DMS153 treated with DMSO at 0.1 percent for 48 hours (cell line): ENCODE measurements at regions not wholly inside any gene's neighbourhood (a gene's known extent, or its start where the extent isn't known, plus 50 kb on each side); places are given as distances from the start of the nearest gene placed in this dataset.

Source experiments
- DNase-seq: peaks from one replicate; lab custom pipeline; 2025; ENCODE audit not compliant: unreplicated experiment; lab: John Stamatoyannopoulos, UW

DNA sequence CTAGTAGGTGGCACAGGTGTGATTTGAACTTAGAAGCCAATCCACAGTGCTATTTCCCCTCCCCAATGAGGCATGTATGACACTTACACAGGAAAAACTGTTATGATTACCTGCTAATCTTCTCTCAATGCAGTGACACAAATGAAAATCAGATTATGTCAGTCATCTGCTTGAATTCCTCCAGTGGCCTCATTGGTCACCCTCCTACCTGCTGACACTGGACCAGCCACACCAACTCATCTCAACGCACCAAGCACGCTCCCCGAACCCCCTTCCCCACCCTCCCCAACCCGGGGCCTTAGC lies 82.2 kb upstream of the SEC11C start:
- DNase-seq, result no peak

GRCh38 chr18:59057969-59058368 lies 81.7 kb upstream of the SEC11C start:
- no peak for DNase-seq

- no peak for DNase-seq
Observed at GRCh38 chr18:59059140-59059539, 80.5 kb upstream of the SEC11C start.

DNA sequence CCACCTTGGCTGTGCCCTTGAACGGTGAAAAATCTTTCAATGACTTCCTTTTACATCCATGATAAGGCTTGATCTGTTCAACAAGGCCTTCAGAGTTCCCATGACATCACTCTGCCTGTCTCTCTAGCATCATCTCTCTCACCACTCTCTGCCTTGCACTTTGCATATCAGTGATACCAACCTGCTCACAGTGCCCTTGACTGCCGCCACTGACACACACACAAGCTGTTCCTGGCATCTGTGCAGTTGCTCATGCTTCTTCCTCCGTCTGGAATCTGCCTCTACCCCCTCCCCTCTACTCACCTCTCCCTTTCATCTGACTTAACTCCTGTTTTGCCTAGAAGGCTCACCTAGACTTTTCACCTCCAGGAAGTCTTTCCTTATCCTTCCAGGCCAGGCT lies 79.1 kb upstream of the SEC11C start:
- no peak for DNase-seq

GRCh38 chr18:59061914-59062642 lies 77.6 kb upstream of the SEC11C start:
- no peak for DNase-seq

DNA sequence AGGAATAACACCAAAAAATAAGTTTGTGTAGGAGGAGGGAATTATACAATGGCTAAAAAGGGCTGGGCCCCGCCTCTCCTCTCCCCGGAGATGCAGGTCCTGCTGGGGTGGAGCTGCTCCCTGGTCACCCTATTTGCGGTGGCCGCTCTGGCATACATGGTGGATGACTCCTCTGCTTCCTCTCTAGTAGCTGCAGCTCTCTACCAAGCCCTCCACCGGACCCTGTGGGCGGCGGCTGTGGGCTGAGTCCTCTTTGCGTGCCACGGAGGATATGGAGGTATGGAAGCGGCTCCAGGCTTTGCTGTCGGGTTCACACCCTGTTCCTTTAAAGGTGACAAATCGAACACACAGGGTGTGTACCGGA lies 77.1 kb upstream of the SEC11C start:
- DNase-seq, result no peak

DNA sequence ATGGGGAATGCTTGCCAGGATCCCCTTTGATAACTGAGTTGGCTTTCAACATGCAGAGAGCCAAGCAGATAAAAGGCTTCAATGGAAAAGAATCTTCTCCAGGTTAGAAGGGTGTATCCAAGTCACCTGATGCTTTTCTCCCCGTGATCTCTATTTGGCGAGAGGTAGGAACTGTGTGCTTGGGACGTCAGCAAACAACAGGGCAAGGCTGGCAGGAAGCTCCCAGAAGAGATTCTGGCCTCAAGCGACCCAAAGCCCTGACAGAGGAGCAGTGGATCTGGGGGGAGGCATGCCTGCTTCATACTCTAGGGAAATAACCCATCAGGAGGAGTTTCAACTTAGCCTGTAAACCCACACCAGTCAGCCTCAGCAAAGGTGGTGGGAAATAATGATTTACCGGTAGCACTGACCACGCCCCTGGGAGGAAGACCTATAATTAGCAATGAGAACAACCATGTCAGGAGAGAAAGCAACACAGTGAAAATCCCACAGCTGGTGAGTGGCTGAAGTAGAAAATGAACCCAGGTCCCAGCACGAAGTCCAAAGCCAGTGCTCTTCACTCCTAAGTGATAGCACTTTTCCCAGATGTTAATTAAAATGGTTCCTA lies 76.3 kb upstream of the SEC11C start:
- DNase-seq, result no peak

DNA sequence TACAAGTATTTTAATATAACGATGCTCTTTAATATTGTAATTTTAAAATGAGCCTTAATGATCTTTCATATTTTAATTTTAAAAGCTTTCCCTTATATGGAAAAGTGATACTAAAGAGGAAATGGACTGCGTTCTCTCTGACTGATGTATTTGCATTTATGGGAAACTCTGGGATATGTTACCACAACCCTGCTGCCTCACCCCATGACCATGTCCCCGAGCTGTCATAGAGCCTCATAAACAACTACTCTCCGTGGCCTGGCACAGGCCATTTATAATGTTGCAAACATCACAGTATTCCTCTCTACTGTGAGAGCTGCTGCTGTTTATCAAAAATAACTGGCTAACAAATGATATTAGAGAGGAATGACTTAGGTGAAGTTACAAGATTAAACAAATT lies 75.8 kb upstream of the SEC11C start:
- DNase-seq, result no peak

- DNase-seq, result no peak
Observed at GRCh38 chr18:59065684-59066083, 74.0 kb upstream of the SEC11C start.

DNA sequence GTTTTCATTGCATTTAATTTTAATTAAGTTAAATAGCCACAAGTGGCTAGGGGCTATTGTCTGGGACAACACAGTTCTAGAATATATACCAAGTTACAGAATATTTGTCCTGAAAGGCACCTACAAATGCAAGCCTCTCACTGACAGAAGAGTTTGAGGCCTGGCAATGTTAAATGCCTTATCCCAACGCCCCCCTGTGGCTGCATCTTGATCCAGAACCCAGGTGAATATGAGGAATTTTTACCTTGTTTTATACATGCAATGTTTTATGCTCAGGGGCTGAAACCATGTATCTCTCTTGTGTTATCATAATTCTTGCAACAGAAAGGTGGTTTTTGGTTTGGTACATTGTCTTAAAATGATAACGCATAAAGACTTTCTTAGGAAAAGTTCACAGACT lies 71.8 kb upstream of the SEC11C start:
- DNase-seq, result peak; percentile 21

DNA sequence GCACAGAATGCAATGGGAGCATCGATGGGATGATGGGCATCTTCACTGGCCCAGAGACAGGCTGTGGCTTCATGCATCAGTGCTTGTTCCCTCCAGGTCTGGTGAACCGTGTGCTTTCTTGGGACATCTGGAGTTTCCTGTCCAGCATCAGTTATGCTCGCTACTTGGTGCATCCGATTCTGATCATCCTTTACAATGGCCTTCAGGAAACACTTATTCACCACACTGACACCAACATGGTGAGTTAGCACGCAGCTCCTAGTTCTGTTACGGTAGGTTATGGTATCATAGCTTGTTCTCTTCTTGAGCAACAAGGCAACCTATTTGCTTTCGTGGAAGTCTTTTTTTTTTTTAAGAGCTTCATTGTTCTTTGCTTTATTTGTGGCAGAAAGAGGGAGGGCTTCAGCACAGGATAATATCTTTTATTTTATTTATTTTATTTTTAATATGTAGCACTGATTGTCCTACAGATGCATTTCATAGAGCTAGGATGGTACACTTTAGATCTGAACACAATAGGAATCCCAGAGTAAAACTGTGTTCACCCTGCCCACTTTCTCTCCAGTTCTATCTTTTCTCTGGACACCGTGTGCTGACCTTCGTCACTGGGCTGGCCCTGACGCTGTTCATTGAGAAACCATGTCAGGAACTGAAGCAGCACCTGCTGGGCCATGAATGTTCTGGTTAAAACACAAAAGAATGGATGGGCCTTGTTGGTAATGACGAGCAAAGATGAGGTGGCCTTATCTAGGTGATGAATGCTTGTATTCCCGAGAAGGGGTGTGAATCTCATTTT lies 71.2 kb upstream of the SEC11C start:
- DNase-seq, result no peak

GRCh38 chr18:59070181-59070912 lies 69.3 kb upstream of the SEC11C start:
- DNase-seq, result no peak

GRCh38 chr18:59072727-59073421 lies 66.8 kb upstream of the SEC11C start:
- no peak for DNase-seq

- peak; percentile 33 for DNase-seq
Observed at GRCh38 chr18:59075923-59076322, 63.8 kb upstream of the SEC11C start.

DNA sequence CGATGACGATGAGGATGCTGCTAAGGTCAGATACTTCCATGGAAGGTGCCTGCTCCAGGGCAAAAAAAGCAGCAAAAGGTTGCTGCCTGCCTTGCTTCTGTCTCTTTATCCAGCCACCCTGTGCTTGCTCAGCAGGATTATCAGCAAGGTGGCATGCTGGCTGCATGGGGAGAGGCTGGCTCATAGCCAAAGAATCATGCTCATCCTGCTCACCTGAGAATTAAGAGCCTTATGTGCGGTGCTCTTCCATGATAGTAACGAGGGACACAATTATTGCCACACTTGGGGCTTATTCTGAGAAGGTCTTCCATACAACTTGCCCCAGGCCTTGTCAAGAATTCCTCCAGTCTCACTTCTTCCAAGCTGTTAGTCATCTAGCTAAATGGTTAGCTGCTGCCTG lies 60.4 kb upstream of the SEC11C start:
- DNase-seq, result peak; percentile 62

DNA sequence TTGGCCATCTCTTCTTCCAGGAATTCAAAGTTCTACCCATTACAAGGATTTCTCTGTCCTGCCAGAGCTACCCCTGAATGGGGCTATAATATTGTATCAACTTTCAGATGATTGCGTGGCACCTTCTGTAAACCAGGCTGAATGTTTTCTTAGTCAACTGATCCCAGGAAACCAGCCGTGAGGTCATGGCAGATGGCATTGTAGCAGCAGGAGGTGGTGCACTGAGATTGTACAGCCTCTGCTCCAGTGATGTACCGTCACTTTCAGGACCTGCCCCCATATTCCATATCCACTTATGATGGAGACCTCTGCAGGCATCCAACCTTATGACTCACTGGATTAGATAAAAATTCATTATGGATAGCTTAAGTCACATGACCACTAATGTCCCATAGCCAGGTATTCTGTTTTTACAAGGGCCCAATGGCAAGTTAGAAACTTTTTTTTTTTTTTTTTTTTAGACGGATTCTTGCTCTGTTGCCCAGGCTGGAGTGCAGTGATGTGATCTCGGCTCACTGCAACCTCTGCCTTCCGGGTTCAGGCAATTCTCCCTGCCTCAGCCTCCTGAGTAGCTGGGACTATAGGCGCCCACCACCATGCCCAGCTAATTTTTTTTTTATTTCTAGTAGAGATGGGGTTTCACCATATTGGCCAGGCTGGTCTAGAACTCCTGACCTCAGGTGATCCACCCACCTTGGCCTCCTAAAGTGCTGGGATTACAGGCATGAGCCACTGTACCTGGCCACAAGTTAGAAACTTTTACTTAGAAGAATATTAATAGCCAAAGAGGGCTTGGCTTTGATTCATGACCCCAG lies 59.8 kb upstream of the SEC11C start:
- peak; percentile 75 for DNase-seq

DNA sequence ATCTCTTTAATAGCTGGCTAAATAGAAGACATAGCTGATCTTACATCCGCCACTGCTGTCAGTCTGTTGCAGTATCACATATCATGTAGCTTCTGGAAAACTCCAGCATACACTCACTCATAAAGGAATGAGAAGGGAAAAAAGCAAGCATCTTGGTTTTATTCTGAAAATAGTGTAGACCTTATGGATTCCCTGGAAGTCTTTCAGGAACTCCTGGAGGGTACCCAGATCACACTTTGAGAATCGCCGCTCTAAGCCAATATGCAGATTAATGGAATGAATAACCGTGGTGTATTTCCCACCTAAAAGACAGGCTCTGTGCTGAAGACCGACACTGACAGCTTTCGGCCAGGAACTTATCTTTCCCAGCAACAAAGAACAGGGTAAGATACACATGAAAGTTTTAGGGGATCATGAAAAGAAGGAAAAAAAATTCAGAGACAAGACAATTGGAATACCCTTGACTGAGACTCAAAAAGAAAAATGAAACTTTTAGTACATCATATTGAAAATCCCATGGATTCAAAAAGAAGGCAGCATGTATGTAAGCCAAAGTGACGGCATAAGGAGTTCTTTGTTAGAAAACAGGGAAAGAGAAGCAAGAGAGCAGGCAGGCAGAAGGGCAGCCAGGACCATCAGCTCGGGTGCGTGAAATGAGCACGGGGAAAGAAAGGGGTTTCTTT lies 56.4 kb upstream of the SEC11C start:
- no peak for DNase-seq

DNA sequence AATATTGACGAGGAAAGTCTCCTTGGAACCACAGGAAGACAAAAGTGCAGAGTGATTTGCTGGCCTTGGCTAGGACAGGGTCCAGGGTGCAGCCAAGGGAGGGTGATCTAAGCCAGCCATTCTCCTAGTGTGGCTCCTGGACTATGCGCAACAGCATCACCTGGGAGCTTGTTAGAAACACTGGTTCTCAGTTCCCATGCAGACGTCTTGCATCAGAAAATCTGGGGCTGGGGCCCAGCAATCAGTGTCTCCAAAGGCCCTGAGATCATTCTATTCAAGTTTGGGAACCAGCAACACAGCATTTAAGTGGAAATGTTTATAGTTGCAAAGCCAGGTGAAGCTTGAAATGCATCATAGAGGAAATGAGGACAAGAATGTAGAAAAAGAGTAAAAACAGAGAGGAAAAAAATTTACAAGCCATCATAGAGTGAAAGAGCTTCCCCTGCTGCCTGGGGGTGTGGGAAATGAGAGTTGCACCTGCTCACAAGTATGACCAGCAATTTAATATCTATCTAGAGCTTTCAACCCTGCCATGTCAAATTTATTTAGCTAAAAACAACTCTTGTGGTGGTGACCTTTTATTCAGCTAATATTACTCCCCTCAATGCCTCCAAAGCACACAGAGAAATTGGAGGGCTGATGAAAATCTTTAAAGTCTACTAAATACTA lies 54.4 kb upstream of the SEC11C start:
- DNase-seq, result no peak

DNA sequence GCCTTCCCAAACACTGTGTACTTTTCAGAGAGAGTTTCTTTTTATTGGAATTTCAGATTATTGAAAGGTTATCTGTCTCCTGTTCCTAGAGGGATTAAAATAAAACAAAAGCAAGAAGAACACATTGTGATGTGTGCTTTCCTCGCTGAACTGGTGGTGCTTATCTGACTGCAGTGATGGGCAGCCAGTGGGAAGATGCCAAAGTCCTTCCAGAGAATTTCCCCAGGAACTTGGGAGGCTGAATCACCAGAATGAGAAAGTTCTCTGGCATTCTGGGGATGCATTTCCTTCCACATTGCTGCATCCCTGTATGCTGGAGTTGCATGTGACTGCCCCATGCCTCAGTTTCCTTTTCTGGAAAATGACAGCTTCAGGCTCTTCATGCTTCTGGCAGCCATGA lies 53.9 kb upstream of the SEC11C start:
- no peak for DNase-seq
